Panc1 (cell line): ENCODE measurements at regions not wholly inside any gene's neighbourhood (a gene's known extent, or its start where the extent isn't known, plus 50 kb on each side); places are given as distances from the start of the nearest gene placed in this dataset.

Source experiments
- CTCF ChIP-seq: fragments of 450-650 bp; IDR thresholded peaks from 2 replicates; pipeline ENCODE4 v1.5.1; 2017; ENCODE audit warnings: mild to moderate bottlenecking
- POLR2AphosphoS5 ChIP-seq: IDR thresholded peaks from 2 replicates; pipeline ENCODE4 v1.6.1; 2012; ENCODE audit warnings: mild to moderate bottlenecking, low read depth, low read length, moderate library complexity

GRCh38 chr15:26038693-26039092 lies 175.6 kb upstream of the ATP10A start:
- no peak for TF ChIP-seq CTCF
- no peak for TF ChIP-seq POLR2AphosphoS5
